GM23248 (cell line): ENCODE measurements at regions not wholly inside any gene's neighbourhood (a gene's known extent, or its start where the extent isn't known, plus 50 kb on each side); places are given as distances from the start of the nearest gene placed in this dataset.

Source experiments
- EZH2 ChIP-seq: fragments of 200-600 bp; sonication (generic); IDR thresholded peaks from 2 replicates; pipeline ENCODE4 v1.6.1; 2018; ENCODE audit warnings: antibody characterized with exemption, mild to moderate bottlenecking; ENCODE audit not compliant: insufficient read depth, poor library complexity, severe bottlenecking
- EZH2phosphoT487 ChIP-seq: fragments of 200-600 bp; sonication (generic); IDR thresholded peaks from 2 replicates; pipeline ENCODE4 v1.6.1; 2018; ENCODE audit warnings: antibody characterized with exemption, moderate library complexity, mild to moderate bottlenecking, low read depth; ENCODE audit not compliant: insufficient read depth

DNA sequence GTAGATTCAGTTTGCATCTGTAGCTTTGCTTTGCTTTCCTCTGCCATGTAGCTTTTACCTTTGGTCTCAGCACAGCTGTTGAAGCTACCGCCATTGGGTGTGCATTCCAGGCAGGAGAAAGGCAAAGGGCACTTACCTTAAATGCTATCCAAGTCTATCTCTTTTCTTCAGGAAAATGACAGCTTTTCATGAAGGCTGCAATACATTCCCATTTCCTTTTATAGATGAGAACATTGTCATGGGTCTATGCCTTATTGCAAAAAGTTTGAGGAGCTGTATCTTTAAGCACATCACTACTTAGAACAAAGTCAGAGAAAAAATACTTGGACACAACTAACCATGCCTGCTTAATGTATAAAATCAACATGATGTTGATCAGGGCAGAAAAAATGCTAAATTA is 266.8 kb downstream of the DOK5 start:
- TF ChIP-seq EZH2phosphoT487, result no peak
- TF ChIP-seq EZH2, result no peak
